ENCODE measurements at regions not wholly inside any gene's neighbourhood (a gene's known extent, or its start where the extent isn't known, plus 50 kb on each side); places are given as distances from the start of the nearest gene placed in this dataset.
A peak's percentile ranks its signal among the peaks of the same experiment; 100 is the strongest.

GRCh38 chr18:40570615-40571014 lies 1384.4 kb upstream of the PIK3C3 start:
- TF ChIP-seq POLR2A (IDR thresholded peaks at IDR 0.05; ENCODE audit: low read depth, low read length) (no peak), ZNF384 (IDR thresholded peaks at IDR 0.05; ENCODE audit: borderline replicate concordance, low read depth, low read length) (peak; percentile 72; the same call in 1 of the 2 replicates), POLR2AphosphoS5 (IDR thresholded peaks at IDR 0.05; ENCODE audit: low read length) (no peak), CBFB (IDR thresholded peaks at IDR 0.05; ENCODE audit: low read depth) (no peak)
- TF ChIP-seq, protein P1, sequence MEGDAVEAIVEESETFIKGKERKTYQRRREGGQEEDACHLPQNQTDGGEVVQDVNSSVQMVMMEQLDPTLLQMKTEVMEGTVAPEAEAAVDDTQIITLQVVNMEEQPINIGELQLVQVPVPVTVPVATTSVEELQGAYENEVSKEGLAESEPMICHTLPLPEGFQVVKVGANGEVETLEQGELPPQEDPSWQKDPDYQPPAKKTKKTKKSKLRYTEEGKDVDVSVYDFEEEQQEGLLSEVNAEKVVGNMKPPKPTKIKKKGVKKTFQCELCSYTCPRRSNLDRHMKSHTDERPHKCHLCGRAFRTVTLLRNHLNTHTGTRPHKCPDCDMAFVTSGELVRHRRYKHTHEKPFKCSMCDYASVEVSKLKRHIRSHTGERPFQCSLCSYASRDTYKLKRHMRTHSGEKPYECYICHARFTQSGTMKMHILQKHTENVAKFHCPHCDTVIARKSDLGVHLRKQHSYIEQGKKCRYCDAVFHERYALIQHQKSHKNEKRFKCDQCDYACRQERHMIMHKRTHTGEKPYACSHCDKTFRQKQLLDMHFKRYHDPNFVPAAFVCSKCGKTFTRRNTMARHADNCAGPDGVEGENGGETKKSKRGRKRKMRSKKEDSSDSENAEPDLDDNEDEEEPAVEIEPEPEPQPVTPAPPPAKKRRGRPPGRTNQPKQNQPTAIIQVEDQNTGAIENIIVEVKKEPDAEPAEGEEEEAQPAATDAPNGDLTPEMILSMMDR (IDR thresholded peaks at IDR 0.05 in 2 of 3, conservative IDR thresholded peaks at IDR 0.05 in 1 of 3; ENCODE audit: control insufficient read depth in 2 of 3, extremely low read depth in 1 of 3, insufficient read depth in 1 of 3, low read depth in 3 of 3, low read length in 3 of 3), result no peak

All from GM12878 (cell line).